ENCODE measurements at regions not wholly inside any gene's neighbourhood (a gene's known extent, or its start where the extent isn't known, plus 50 kb on each side); places are given as distances from the start of the nearest gene placed in this dataset.

- no peak for TF ChIP-seq SMC3 (IDR thresholded peaks at IDR 0.05; ENCODE audit: borderline replicate concordance, low read length)
- no peak for TF ChIP-seq RAD21 (IDR thresholded peaks at IDR 0.05; ENCODE audit: insufficient read depth, low read depth, low read length)
- TF ChIP-seq HDAC2 (IDR thresholded peaks at IDR 0.05), result no peak
Observed at GRCh38 chr13:72208112-72208645, 341.2 kb upstream of the DACH1 start (continued).

DNA sequence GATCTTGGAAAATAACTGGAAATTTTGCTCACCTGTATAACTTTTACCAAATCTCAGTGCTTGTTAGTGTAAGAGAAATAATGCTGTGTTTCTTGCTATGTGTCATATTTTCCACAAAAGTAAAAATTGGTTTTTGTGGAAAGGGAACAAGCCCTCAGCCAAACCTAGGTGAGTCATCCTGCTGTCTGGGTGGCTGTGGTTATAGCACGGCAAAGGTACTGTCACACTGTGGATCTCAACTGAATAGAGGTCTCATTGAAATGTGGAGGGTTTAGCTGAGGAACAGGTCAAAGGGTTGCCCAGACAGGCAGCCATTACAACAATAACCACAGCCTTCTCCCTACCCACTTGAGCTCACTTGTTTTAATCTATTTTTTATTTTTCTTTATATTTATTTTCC is 338.8 kb upstream of the DACH1 start:
- in situ Hi-C loops (cut with MboI), result no loop called here
- Histone ChIP-seq H3K27ac (ENCODE audit: control insufficient read depth, insufficient read depth) (no peak overlapping the region), H3K9me3 (replicated peaks; ENCODE audit: control insufficient read depth, insufficient read depth, low read length) (no peaks in the 10 kb centered on the region), H3K4me3 (no peak overlapping the region), H3K36me3 (ENCODE audit: control insufficient read depth in 2 of 2, insufficient read depth in 2 of 2, low read length in 1 of 2) (no peaks in the 10 kb centered on the region), H2AFZ (ENCODE audit: control insufficient read depth, low read depth, low read length) (no peak overlapping the region), H3K4me2 (ENCODE audit: control insufficient read depth, insufficient read depth) (no peak overlapping the region), H3K4me1 (ENCODE audit: control insufficient read depth, insufficient read depth, low read length) (no peaks in the 10 kb centered on the region), H3K9ac (ENCODE audit: control insufficient read depth, insufficient read depth, low read length) (no peak overlapping the region), H3K79me2 (ENCODE audit: control insufficient read depth, insufficient read depth, low read length) (no peaks in the 10 kb centered on the region), H4K20me1 (ENCODE audit: control insufficient read depth, insufficient read depth) (no peaks in the 10 kb centered on the region), H3K27me3 (replicated peaks in 1 of 2; ENCODE audit: control insufficient read depth in 2 of 2, insufficient read depth in 2 of 2, low read length in 1 of 2) (no peaks in the 10 kb centered on the region)
- ChIA-PET RAD21 (ENCODE audit: unreplicated experiment) (no interaction called here), CTCF (no interaction called here), POLR2A (no interaction called here), SMC1A (ENCODE audit: uncharacterized antibody, unreplicated experiment) (no interaction called here)
- intact Hi-C loops (cut with micrococcal nuclease; ENCODE audit: unreplicated experiment), result no loop called here
- no peak for ATAC-seq
- TF ChIP-seq SRF (IDR thresholded peaks at IDR 0.05; ENCODE audit: low read depth in 2 of 2, low read length in 2 of 2) (no peak), EZH2 (IDR thresholded peaks at IDR 0.05; ENCODE audit: borderline replicate concordance, control insufficient read depth, low read depth, low read length) (no peak), ZNF217 (IDR thresholded peaks at IDR 0.05) (no peak)
- WGBS (ENCODE audit: insufficient coverage, insufficient replicate concordance, low lambda C conversion rate, missing lambda C conversion rate), result 42% methylated on average over 1 of the region's 1 CpG
- FAIRE-seq, result no peak
- BruUV-seq (replicated peaks), result no TSS peak
- no peak for DNase-seq (ENCODE audit: low read depth, low spot score)

- Histone ChIP-seq H3K9ac (ENCODE audit: control insufficient read depth, insufficient read depth, low read length) (no peak overlapping the region), H3K4me1 (ENCODE audit: control insufficient read depth, insufficient read depth, low read length) (no peaks in the 10 kb centered on the region), H3K27ac (ENCODE audit: control insufficient read depth, insufficient read depth) (no peak overlapping the region), H3K9me3 (replicated peaks; ENCODE audit: control insufficient read depth, insufficient read depth, low read length) (no peaks in the 10 kb centered on the region), H3K27me3 (replicated peaks in 1 of 2; ENCODE audit: control insufficient read depth in 2 of 2, insufficient read depth in 2 of 2, low read length in 1 of 2) (no peaks in the 10 kb centered on the region), H3K4me3 (no peak overlapping the region), H4K20me1 (ENCODE audit: control insufficient read depth, insufficient read depth) (no peaks in the 10 kb centered on the region), H2AFZ (ENCODE audit: control insufficient read depth, low read depth, low read length) (no peak overlapping the region), H3K36me3 (ENCODE audit: control insufficient read depth in 2 of 2, insufficient read depth in 2 of 2, low read length in 1 of 2) (no peaks in the 10 kb centered on the region), H3K79me2 (ENCODE audit: control insufficient read depth, insufficient read depth, low read length) (no peaks in the 10 kb centered on the region), H3K4me2 (ENCODE audit: control insufficient read depth, insufficient read depth) (no peak overlapping the region)
- DNase-seq (ENCODE audit: low read depth, low spot score) (no peak), ATAC-seq (no peak), FAIRE-seq (no peak)
- POLR2A ChIA-PET, result no interaction called here
- intact Hi-C loops (cut with micrococcal nuclease; ENCODE audit: unreplicated experiment) (no loop called here), in situ Hi-C loops (cut with MboI) (no loop called here)
- CTCF ChIA-PET, result no interaction called here
- 43% methylated on average over 2 of the region's 2 CpGs for whole genome bisulfite sequencing (ENCODE audit: insufficient coverage, insufficient replicate concordance, low lambda C conversion rate, missing lambda C conversion rate)
- SMC1A ChIA-PET (ENCODE audit: uncharacterized antibody, unreplicated experiment), result no interaction called here
- BruUV-seq (replicated peaks), result no TSS peak
- RAD21 ChIA-PET (ENCODE audit: unreplicated experiment), result no interaction called here
- TF ChIP-seq FOXM1 (IDR thresholded peaks at IDR 0.05; ENCODE audit: low read depth, low read length), result no peak
- TF ChIP-seq BMI1 (IDR thresholded peaks at IDR 0.05; ENCODE audit: borderline replicate concordance), result no peak
- TF ChIP-seq HDGF (IDR thresholded peaks at IDR 0.05), result no peak
- TF ChIP-seq STAT3 (IDR thresholded peaks at IDR 0.05; ENCODE audit: low read depth, low read length), result no peak
- no peak for TF ChIP-seq GATAD2B (conservative IDR thresholded peaks at IDR 0.05; ENCODE audit: low read depth)
- TF ChIP-seq JUNB (IDR thresholded peaks at IDR 0.05), result no peak
- TF ChIP-seq NR2F1 (conservative IDR thresholded peaks at IDR 0.05), result no peak
- TF ChIP-seq ZNF592 (IDR thresholded peaks at IDR 0.05), result no peak
Observed at GRCh38 chr13:72204291-72204690, 337.3 kb upstream of the DACH1 start.
